SU-DHL-6 (cell line): ENCODE measurements at regions not wholly inside any gene's neighbourhood (a gene's known extent, or its start where the extent isn't known, plus 50 kb on each side); places are given as distances from the start of the nearest gene placed in this dataset.

Source experiments
- H2AFZ ChIP-seq: fragments of 200-600 bp; sonication (generic); 2 replicates; pipeline ENCODE4 v1.6.1; 2014; ENCODE audit warnings: low read depth, mild to moderate bottlenecking, moderate library complexity, mixed read lengths, antibody characterized with exemption, low read length; ENCODE audit not compliant: severe bottlenecking
- H3F3A ChIP-seq: fragments of 200-600 bp; shearing (Covaris generic); 2 replicates; pipeline ENCODE4 v1.6.0; 2016; ENCODE audit warnings: antibody characterized with exemption, mild to moderate bottlenecking; ENCODE audit not compliant: insufficient read depth
- H3K27ac ChIP-seq: fragments of 200-600 bp; sonication (generic); 2 replicates; pipeline ENCODE4 v1.5.1; 2016; ENCODE audit warnings: low read depth, mild to moderate bottlenecking, low read length, moderate library complexity, mixed read lengths
- H3K27me3 ChIP-seq: fragments of 200-600 bp; sonication (generic), shearing (Covaris generic); 2 replicates; pipeline ENCODE4 v1.6.0; 2014; ENCODE audit warnings: mild to moderate bottlenecking, low read length
- H3K36me3 ChIP-seq: fragments of 200-600 bp; sonication (generic); 2 replicates; pipeline ENCODE4 v1.6.1; 2014; ENCODE audit warnings: mild to moderate bottlenecking, low read length, mixed read lengths
- H3K4me2 ChIP-seq: fragments of 300-600, 200-600 bp; shearing (Covaris generic), sonication (generic); 2 replicates; pipeline ENCODE4 v1.6.0; 2014; ENCODE audit warnings: low read length, low read depth, mild to moderate bottlenecking; ENCODE audit not compliant: poor library complexity, severe bottlenecking
- H3K4me3 ChIP-seq: fragments of 200-600 bp; sonication (generic); 2 replicates; pipeline ENCODE4 v1.5.1; 2014; ENCODE audit warnings: antibody characterized with exemption, low read length, mild to moderate bottlenecking, mixed read lengths; ENCODE audit not compliant: insufficient read depth, poor library complexity, severe bottlenecking
- H3K79me2 ChIP-seq: fragments of 200-600 bp; sonication (generic); 2 replicates; pipeline ENCODE4 v1.6.1; 2014; ENCODE audit warnings: mild to moderate bottlenecking, low read length, moderate library complexity; ENCODE audit not compliant: insufficient read depth
- H3K9ac ChIP-seq: fragments of 200-600 bp; sonication (generic); 2 replicates; pipeline ENCODE4 v1.7.0; 2014; ENCODE audit warnings: mild to moderate bottlenecking, low read length
- H3K9me2 ChIP-seq: fragments of 200-600 bp; sonication (generic); replicated peaks from 2 replicates; pipeline ENCODE4 v1.6.1; 2014; ENCODE audit warnings: low read length; ENCODE audit not compliant: insufficient read depth
- H3K9me3 ChIP-seq: fragments of 200-600 bp; sonication (generic); 2 replicates; pipeline ENCODE4 v1.6.1; 2014; ENCODE audit warnings: low read length, mixed read lengths; ENCODE audit not compliant: insufficient read depth
- H4K20me1 ChIP-seq: fragments of 200-600 bp; sonication (generic); 2 replicates; pipeline ENCODE4 v1.6.1; 2014; ENCODE audit warnings: low read depth, mild to moderate bottlenecking, antibody characterized with exemption, low read length, moderate library complexity, mixed read lengths
- CTCF ChIP-seq: fragments of 200-600 bp; sonication (generic); IDR thresholded peaks from one replicate; pipeline ENCODE4 v1.5.1; 2017; ENCODE audit warnings: antibody characterized with exemption, mild to moderate bottlenecking, low read length, moderate library complexity; ENCODE audit not compliant: insufficient read depth, poor library complexity, severe bottlenecking
- EZH2phosphoT487 ChIP-seq: fragments of 200-600 bp; sonication (generic), shearing (Covaris generic); conservative IDR thresholded peaks from 2 replicates; pipeline ENCODE4 v1.6.1; 2018; ENCODE audit warnings: mild to moderate bottlenecking, antibody characterized with exemption, low read length, moderate library complexity, mixed read lengths

- no peaks in the 10 kb centered on the region for H3K9me2 ChIP-seq
- no peaks in the 10 kb centered on the region for H3K36me3 ChIP-seq
- H3K27ac ChIP-seq: no peak overlapping the region
- no peak overlapping the region for H3K4me2 ChIP-seq
- no peak overlapping the region for H3K9ac ChIP-seq
- no peaks in the 10 kb centered on the region for H4K20me1 ChIP-seq
- H3K79me2 ChIP-seq: no peaks in the 10 kb centered on the region
- H3F3A ChIP-seq: no peaks in the 10 kb centered on the region
- TF ChIP-seq CTCF: no peak
- no peak for TF ChIP-seq EZH2phosphoT487
- no peaks in the 10 kb centered on the region for H3K9me3 ChIP-seq
- no peak overlapping the region for H3K4me3 ChIP-seq
- no peaks in the 10 kb centered on the region for H3K27me3 ChIP-seq
- no peak overlapping the region for H2AFZ ChIP-seq
These were observed 92.5 kb upstream of the PITRM1 start for GRCh38 chr10:3265088-3265487.

- H3K9me2 ChIP-seq: no peaks in the 10 kb centered on the region
- H3K36me3 ChIP-seq: no peaks in the 10 kb centered on the region
- no peaks in the 10 kb centered on the region for H3K27me3 ChIP-seq
- no peaks in the 10 kb centered on the region for H3F3A ChIP-seq
- H3K79me2 ChIP-seq: no peaks in the 10 kb centered on the region
- H3K4me3 ChIP-seq: no peak overlapping the region
- no peak overlapping the region for H3K4me2 ChIP-seq
- no peak overlapping the region for H2AFZ ChIP-seq
- no peak overlapping the region for H3K9ac ChIP-seq
- no peak for TF ChIP-seq EZH2phosphoT487
- TF ChIP-seq CTCF: no peak
- H3K27ac ChIP-seq: no peak overlapping the region
- H4K20me1 ChIP-seq: no peaks in the 10 kb centered on the region
- H3K9me3 ChIP-seq: no peaks in the 10 kb centered on the region
These were observed 91.7 kb upstream of the PITRM1 start for GRCh38 chr10:3264161-3264761.

- no peaks in the 10 kb centered on the region for H3F3A ChIP-seq
- TF ChIP-seq CTCF (no peak), EZH2phosphoT487 (no peak)
- H3K79me2 ChIP-seq: no peaks in the 10 kb centered on the region
- no peaks in the 10 kb centered on the region for H3K36me3 ChIP-seq
- H2AFZ ChIP-seq: no peak overlapping the region
- H3K27me3 ChIP-seq: no peaks in the 10 kb centered on the region
- H3K4me2 ChIP-seq: no peak overlapping the region
- H3K27ac ChIP-seq: no peak overlapping the region
- H3K9me3 ChIP-seq: no peaks in the 10 kb centered on the region
- H4K20me1 ChIP-seq: no peaks in the 10 kb centered on the region
- no peak overlapping the region for H3K9ac ChIP-seq
- H3K4me3 ChIP-seq: no peak overlapping the region
- no peaks in the 10 kb centered on the region for H3K9me2 ChIP-seq
These were observed 91.2 kb upstream of the PITRM1 start for GRCh38 chr10:3263747-3264146.

GRCh38 chr10:3263082-3263481, 90.5 kb upstream of the PITRM1 start:
- Histone ChIP-seq H4K20me1 (no peaks in the 10 kb centered on the region), H3K27me3 (no peaks in the 10 kb centered on the region), H3K27ac (no peak overlapping the region), H2AFZ (no peak overlapping the region), H3K79me2 (no peaks in the 10 kb centered on the region), H3K36me3 (no peaks in the 10 kb centered on the region), H3K4me2 (no peak overlapping the region), H3K9ac (no peak overlapping the region), H3K4me3 (no peak overlapping the region), H3K9me2 (no peaks in the 10 kb centered on the region), H3F3A (no peaks in the 10 kb centered on the region), H3K9me3 (no peaks in the 10 kb centered on the region)
- TF ChIP-seq CTCF (no peak), EZH2phosphoT487 (no peak)
